ENCODE measurements at regions not wholly inside any gene's neighbourhood (a gene's known extent, or its start where the extent isn't known, plus 50 kb on each side); places are given as distances from the start of the nearest gene placed in this dataset.

DNA sequence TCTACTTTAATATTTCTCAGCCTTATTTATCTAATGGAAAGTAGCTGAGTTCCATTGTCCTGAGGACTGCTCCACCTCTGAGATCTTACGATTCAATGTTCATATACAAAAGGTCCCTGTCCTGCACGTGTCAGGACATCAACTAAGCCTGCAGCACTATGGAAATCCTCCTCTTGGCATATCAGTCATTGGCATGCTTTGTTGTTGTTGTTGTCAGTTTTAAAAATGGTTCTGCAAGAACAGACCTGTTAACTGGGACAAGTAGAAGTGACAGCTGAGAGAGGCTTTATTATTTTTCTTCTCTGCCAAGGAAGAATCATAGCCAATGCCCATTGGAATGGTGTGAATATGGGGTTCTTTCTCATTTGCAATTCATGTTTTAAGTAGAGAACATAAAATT, 450.1 kb upstream of the PKDCC start:
- Histone ChIP-seq H3K27ac (peak overlapping the region in 5 of 21 experiments; percentile 7 to 57 (median 28)), H3K4me3 (no peak overlapping the region)

GRCh38 chr2:41598161-41598894, 449.5 kb upstream of the PKDCC start:
- H3K27ac ChIP-seq: peak overlapping the region in 4 of 21 experiments; percentile 20 to 37 (median 29)
- H3K4me3 ChIP-seq: no peak overlapping the region

GRCh38 chr2:41600460-41600859, 447.4 kb upstream of the PKDCC start:
- no peak overlapping the region for H3K4me3 ChIP-seq
- no peak overlapping the region for H3K27ac ChIP-seq

GRCh38 chr2:41602341-41602740, 445.5 kb upstream of the PKDCC start:
- Histone ChIP-seq H3K27ac (no peak overlapping the region), H3K4me3 (no peak overlapping the region)

GRCh38 chr2:41605311-41605710, 442.5 kb upstream of the PKDCC start:
- Histone ChIP-seq H3K27ac (no peak overlapping the region), H3K4me3 (no peak overlapping the region)

GRCh38 chr2:41605914-41606313, 441.9 kb upstream of the PKDCC start:
- Histone ChIP-seq H3K4me3 (no peak overlapping the region), H3K27ac (no peak overlapping the region)

DNA sequence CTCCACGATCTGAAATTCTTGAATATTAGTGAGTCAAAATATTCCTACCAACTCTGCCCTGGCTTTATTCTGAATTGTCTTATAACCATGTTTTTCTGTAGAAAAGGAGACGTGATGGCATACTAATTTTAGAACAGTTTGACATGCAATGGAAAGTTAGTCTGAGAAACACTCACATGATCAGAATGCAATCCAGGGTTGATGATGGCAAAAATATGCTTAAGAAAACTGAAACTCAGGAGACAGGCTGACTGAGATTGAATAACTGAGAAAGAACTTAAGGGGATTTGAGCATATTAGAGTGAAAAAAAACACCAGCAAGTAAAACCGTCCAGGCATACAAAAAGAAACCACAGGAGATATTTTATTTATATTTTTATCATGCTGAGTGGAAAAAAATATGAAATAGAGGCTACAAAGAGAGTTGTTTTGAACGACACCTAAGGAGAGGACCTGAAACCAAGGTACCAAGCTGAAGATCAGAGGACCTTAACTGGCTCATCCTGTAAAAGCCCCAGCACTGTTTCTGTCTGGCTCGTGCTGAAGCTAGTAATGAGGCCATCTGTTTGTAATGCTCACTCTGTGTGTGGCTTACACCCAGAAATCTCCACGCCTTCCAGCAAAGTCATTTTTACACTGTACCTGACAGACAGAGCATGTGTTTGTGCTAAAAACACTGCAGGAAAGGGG, 437.2 kb upstream of the PKDCC start:
- Histone ChIP-seq H3K4me3 (no peak overlapping the region), H3K27ac (peak overlapping the region in 15 of 21 experiments; percentile 8 to 75 (median 37))

DNA sequence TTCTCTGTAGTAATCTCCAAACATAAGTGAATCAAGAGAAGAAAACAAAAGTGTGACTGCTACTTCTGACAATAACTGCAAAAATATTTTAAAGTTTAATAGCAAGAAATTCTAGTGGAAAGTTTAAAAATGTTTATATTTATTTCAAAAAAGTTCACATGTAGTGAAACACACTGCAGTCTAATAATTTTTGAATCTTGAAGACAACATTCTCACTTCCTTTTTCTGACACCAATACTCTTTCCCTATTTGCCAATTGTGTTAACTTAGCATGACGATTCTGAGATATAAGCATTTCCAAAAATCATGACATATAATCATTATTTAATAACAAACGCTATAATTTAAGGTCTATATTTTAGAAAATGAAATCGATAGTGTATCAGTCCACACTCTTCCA, 429.1 kb upstream of the PKDCC start:
- Histone ChIP-seq H3K27ac (no peak overlapping the region), H3K4me3 (no peak overlapping the region)

DNA sequence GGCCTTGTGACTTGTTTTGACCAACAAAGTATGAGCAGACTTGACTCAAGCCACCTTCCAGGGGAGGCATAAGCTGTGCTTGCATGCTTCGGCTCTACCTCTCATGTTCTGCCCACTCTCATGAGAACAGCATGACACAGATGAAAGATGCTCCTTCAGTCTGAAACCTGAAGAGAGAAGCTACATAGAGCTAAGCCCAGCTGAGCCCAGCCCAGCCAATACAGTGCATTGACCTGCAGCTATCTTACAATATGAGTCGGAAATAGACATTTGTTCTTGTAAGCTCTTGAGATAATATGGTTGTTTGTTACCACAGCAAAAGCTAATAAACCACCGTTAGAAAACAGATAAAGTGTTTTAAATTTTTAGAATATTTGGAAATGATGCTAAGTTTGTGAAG, 426.7 kb upstream of the PKDCC start:
- Histone ChIP-seq H3K27ac (no peak overlapping the region), H3K4me3 (no peak overlapping the region)

GRCh38 chr2:41621563-41621962, 426.3 kb upstream of the PKDCC start:
- Histone ChIP-seq H3K4me3 (no peak overlapping the region), H3K27ac (no peak overlapping the region)

DNA sequence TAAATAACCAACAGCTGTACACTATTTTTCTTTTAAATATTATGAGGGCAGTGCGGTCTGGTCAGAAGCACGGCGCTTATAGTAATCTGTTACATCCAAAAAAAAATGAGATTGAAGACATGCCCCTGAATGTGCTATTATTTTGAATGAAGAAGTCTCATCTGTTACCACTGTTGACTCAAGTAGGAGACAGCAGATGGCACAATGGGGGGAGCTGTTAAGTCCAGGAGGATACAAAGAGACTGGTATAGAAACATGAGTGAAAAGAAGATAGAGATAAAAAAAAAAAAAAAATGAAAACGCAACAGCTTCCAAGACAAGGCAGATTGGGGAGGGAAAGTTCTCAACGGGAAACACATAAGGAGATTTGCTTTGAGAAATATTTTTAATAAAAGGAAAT, 425.5 kb upstream of the PKDCC start:
- H3K27ac ChIP-seq: no peak overlapping the region
- no peak overlapping the region for H3K4me3 ChIP-seq

DNA sequence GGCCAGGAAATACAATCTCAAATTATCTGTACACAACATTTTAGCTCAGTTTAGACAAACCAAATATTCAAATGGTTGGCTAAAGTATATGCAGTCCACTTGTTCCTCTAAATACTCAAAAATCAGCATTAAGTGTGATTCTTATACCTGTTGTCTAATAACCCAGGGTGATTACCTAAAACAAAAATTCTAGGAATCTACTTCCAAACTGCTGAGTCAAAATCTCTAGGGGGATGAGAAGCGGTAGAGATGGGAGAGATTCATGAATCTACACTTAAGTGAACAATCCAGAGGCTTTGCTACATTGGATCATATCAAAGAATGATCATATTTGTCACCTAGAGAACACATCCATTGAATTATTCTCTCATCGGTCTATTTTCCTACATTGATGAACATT, 420.9 kb upstream of the PKDCC start:
- Histone ChIP-seq H3K27ac (no peak overlapping the region), H3K4me3 (no peak overlapping the region)

GRCh38 chr2:41634686-41635085, 413.1 kb upstream of the PKDCC start:
- Histone ChIP-seq H3K27ac (no peak overlapping the region), H3K4me3 (no peak overlapping the region)

DNA sequence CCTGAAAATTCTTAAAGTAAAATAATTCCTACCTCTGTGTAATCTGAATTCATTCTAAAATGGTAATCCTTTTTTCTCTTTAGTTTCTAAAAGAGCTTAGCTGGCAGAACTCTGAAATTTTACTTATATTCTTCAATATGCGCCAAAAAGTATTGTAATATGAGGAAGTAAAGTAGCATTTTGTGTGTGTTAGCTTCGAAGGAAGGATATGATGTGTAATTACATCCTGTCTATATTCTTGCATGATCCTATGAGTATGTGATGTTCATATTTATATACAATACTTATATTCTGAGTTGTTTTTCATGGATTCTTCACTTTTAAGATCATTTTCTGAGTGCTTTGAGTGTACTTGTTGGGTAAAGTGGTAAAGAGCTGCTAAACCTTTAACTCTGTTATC, 402.9 kb upstream of the PKDCC start:
- Histone ChIP-seq H3K4me3 (no peak overlapping the region), H3K27ac (no peak overlapping the region)

DNA sequence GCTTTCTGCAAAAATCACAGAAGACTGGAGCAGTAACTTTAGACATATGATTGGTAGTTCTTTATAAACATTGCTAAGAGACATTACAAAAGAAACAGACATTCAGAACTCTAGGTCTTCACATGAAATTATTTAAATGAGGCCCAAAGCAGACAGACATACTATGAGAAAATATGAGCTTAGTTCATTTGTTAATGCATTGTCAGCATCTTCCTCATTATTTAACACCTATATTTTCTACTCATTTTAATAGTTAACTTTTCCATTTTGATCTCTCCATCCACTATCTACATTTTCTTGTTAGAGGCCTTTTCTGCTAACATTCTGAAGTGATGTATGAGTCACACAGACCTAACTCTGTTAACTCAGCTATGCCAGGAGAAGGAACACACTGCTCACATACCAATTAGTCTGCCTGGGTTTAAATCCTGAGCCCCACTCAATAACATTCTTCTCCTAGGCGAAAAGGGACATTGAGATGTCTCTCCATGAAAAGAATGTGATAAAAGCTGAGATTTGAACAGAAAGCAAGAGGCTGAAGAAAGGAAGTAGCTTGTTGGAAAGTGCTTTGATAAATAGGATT, 400.3 kb upstream of the PKDCC start:
- Histone ChIP-seq H3K4me3 (no peak overlapping the region), H3K27ac (no peak overlapping the region)

DNA sequence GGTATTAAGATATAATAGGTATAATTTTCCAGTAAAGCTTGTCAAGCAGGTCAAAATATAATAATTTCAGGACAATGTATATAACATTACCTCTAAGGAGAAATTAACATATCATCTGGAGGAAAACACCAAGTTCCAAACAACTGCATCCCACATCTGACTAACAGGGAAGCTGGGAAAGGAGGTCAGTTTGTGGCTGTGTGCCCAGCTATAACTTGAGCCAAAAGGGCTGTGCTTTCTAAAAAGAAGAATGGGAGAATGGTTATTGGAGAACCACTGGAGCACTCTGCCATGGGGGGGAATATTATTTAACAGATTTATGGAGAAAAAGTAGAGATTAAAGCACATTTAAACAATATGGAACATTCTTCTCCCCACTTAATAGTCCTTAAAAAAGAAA, 390.6 kb upstream of the PKDCC start:
- Histone ChIP-seq H3K27ac (no peak overlapping the region), H3K4me3 (no peak overlapping the region)

GRCh38 chr2:41659758-41660157, 388.1 kb upstream of the PKDCC start:
- no peak overlapping the region for H3K27ac ChIP-seq
- no peak overlapping the region for H3K4me3 ChIP-seq

DNA sequence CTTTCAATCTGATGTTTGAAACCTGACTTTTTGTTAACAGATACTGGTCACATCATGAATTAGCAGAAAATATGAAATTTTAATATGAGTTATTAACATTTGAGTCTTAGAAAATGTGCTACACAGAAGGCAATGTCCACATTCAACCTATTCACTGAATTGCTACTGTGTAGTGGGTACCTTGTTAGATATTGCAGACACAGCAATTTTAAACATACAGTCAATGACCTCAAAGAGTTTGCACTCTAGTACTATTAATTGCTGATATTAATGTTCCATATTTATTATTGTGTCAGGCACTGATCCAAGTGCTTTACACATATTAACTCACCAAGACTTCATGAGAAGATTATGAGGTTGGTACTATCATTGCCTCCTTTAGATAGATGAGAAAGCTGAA, 385.4 kb upstream of the PKDCC start:
- no peak overlapping the region for H3K4me3 ChIP-seq
- no peak overlapping the region for H3K27ac ChIP-seq

DNA sequence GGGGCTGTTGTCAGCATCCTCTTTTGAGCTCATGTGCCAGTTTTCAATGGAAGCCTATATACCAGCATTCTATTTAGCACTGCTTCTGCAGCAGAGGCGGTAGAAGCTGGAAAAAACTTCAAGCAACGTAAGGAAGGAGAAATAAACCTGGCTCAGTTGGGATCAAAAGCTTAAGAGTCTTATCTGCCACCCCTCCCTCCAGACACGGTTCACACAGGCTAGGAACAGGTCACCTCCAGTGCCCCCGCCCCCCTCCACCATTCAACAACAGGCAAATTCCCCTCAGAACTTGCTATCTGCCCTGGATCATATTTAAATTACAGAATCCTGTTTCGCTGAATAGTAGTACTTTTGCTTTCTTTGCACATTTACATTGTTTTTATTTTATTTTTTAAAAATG, 384.8 kb upstream of the PKDCC start:
- Histone ChIP-seq H3K4me3 (no peak overlapping the region), H3K27ac (no peak overlapping the region)

GRCh38 chr2:41668529-41668928, 379.3 kb upstream of the PKDCC start:
- Histone ChIP-seq H3K4me3 (no peak overlapping the region), H3K27ac (no peak overlapping the region)

- Histone ChIP-seq H3K4me3 (no peak overlapping the region), H3K27ac (no peak overlapping the region)
Observed at GRCh38 chr2:41678639-41679038, 369.2 kb upstream of the PKDCC start.

Data from skin epidermis (tissue), 12 donors.